OCI-LY7 (cell line): ENCODE measurements at regions not wholly inside any gene's neighbourhood (a gene's known extent, or its start where the extent isn't known, plus 50 kb on each side); places are given as distances from the start of the nearest gene placed in this dataset.

Experiments
- BruUV-seq: library from RNA; stranded (reverse); fragments of 400-500 nt; replicated peaks from 2 replicates; lab custom pipeline; 2021; lab: Mats Ljungman, UMichigan
- CTCF ChIA-PET: fragments of 300-600 bp; sonication (Branson Sonifier 250); formaldehyde crosslinking; loops from one replicate; lab custom pipeline; 2022; ENCODE audit warnings: antibody characterized with exemption; ENCODE audit not compliant: unreplicated experiment; lab: Charles Lee
- POLR2A ChIA-PET: fragments of 300-600 bp; sonication (Branson Sonifier 250); formaldehyde crosslinking; loops from one replicate; lab custom pipeline; 2022; ENCODE audit warnings: antibody characterized with exemption; lab: Charles Lee
- DNase-seq: peaks from one replicate; pipeline ENCODE4 v3.0.0-alpha.2; 2015; ENCODE audit warnings: low spot score
- H2AFZ ChIP-seq: fragments of 200-600 bp; sonication (generic), shearing (Covaris generic); 2 replicates; pipeline ENCODE4 v1.6.1; 2014; ENCODE audit warnings: mild to moderate bottlenecking, antibody characterized with exemption, low read length, moderate library complexity
- H3K27ac ChIP-seq: fragments of 200-600 bp; sonication (generic); 2 replicates; pipeline ENCODE4 v1.5.1; 2014; ENCODE audit warnings: mixed run types, low read depth, mild to moderate bottlenecking, moderate library complexity, low read length, inconsistent platforms; ENCODE audit not compliant: poor library complexity, severe bottlenecking
- H3K36me3 ChIP-seq: fragments of 200-600 bp; sonication (generic); 2 replicates; pipeline ENCODE4 v1.6.1; 2014; ENCODE audit warnings: mild to moderate bottlenecking, antibody characterized with exemption, low read length, moderate library complexity, mixed read lengths; ENCODE audit not compliant: insufficient read depth
- H3K4me1 ChIP-seq: fragments of 200-600 bp; sonication (generic); 2 replicates; pipeline ENCODE4 v1.5.1; 2014; ENCODE audit warnings: mild to moderate bottlenecking, low read length; ENCODE audit not compliant: insufficient read depth, poor library complexity, severe bottlenecking
- H3K4me2 ChIP-seq: fragments of 200-600 bp; sonication (generic); 2 replicates; pipeline ENCODE4 v1.6.1; 2014; ENCODE audit warnings: mild to moderate bottlenecking, low read length
- H3K4me3 ChIP-seq: fragments of 200-600 bp; sonication (generic); 2 replicates; pipeline ENCODE4 v1.5.1; 2014; ENCODE audit warnings: mild to moderate bottlenecking, low read depth, low read length; ENCODE audit not compliant: poor library complexity, severe bottlenecking
- H3K79me2 ChIP-seq: fragments of 200-600 bp; sonication (generic); 2 replicates; pipeline ENCODE4 v1.6.1; 2016; ENCODE audit warnings: low read depth, mild to moderate bottlenecking, low read length, moderate library complexity, mixed read lengths; ENCODE audit not compliant: insufficient read depth
- H3K9me2 ChIP-seq: fragments of 200-600 bp; sonication (generic); 2 replicates; pipeline ENCODE4 v1.6.1; 2016; ENCODE audit warnings: mild to moderate bottlenecking, low read length, mixed read lengths; ENCODE audit not compliant: insufficient read depth
- H3K9me3 ChIP-seq: fragments of 200-600 bp; sonication (generic); 2 replicates; pipeline ENCODE4 v1.6.1; 2014; ENCODE audit warnings: mild to moderate bottlenecking, mixed run types, low read length, mixed read lengths
- H4K20me1 ChIP-seq: fragments of 200-600 bp; sonication (generic); 2 replicates; pipeline ENCODE4 v1.6.1; 2014; ENCODE audit warnings: mild to moderate bottlenecking, antibody characterized with exemption, low read length, moderate library complexity, mixed read lengths; ENCODE audit not compliant: insufficient read depth
- CTCF ChIP-seq: fragments of 200-600 bp; sonication (generic); conservative IDR thresholded peaks from 2 replicates; pipeline ENCODE4 v1.5.1; 2014; ENCODE audit warnings: mild to moderate bottlenecking, antibody characterized with exemption, low read length, moderate library complexity, mixed read lengths
- EZH2phosphoT487 ChIP-seq: fragments of 200-600 bp; sonication (generic); IDR thresholded peaks from 2 replicates; pipeline ENCODE4 v1.6.1; 2018; ENCODE audit warnings: low read depth, borderline replicate concordance, mild to moderate bottlenecking, mixed run types, antibody characterized with exemption, low read length, moderate library complexity, mixed read lengths
- intact Hi-C: fragments of 100-400 bp; cut with micrococcal nuclease; formaldehyde crosslinking; loops from one replicate; pipeline ENCODE4 v1.10.0; 2022; ENCODE audit not compliant: unreplicated experiment

DNA sequence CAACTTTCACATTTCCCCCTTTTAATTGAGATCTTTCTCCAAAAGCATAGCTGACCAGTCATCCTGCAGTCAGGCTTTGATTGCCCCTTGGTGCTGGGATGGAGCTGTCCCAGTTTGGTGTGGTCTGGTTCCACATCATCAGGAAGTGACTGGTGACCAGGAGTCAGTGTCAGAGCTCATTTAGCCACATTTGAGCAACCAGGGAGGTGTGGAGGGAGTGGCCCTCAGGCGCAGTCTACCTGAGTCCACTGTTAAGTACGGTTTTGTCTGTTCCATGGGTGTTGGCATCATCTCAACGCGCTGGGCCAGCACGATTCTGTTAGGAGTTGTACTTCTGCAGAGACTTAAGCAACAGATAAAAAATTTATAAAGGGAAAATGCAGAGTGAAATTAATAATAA is 52.6 kb downstream of the RGS12 start:
- no peak overlapping the region for H3K4me2 ChIP-seq
- CTCF ChIA-PET = no interaction called here
- no peaks in the 10 kb centered on the region for H3K79me2 ChIP-seq
- H3K9me2 ChIP-seq = no peaks in the 10 kb centered on the region
- no peak overlapping the region for H3K4me3 ChIP-seq
- H3K27ac ChIP-seq = no peak overlapping the region
- POLR2A ChIA-PET = no interaction called here
- no peak for DNase-seq
- no TSS peak for BruUV-seq
- no peak overlapping the region for H2AFZ ChIP-seq
- intact Hi-C loops = no loop called here
- H3K36me3 ChIP-seq = no peaks in the 10 kb centered on the region
- H4K20me1 ChIP-seq = no peaks in the 10 kb centered on the region
- TF ChIP-seq CTCF (no peak), EZH2phosphoT487 (no peak)
- H3K9me3 ChIP-seq = no peaks in the 10 kb centered on the region
- peaks cover 7% of the 10 kb centered on the region for H3K4me1 ChIP-seq

- no peak overlapping the region for H3K4me3 ChIP-seq
- no peaks in the 10 kb centered on the region for H4K20me1 ChIP-seq
- H3K4me2 ChIP-seq = no peak overlapping the region
- peaks cover 7% of the 10 kb centered on the region for H3K4me1 ChIP-seq
- no peaks in the 10 kb centered on the region for H3K79me2 ChIP-seq
- H3K27ac ChIP-seq = no peak overlapping the region
- no peak overlapping the region for H2AFZ ChIP-seq
- peak; percentile 79 for DNase-seq
- CTCF ChIA-PET = interaction anchor here (1.3 kb wide), 1 partner anchor 134 kb away, joined by 3 read pairs; no protein-coding TSS in a partner anchor
- TF ChIP-seq CTCF (peak; percentile 96), EZH2phosphoT487 (no peak)
- H3K36me3 ChIP-seq = no peaks in the 10 kb centered on the region
- H3K9me3 ChIP-seq = no peaks in the 10 kb centered on the region
- POLR2A ChIA-PET = interaction anchor here (1.3 to 1.6 kb wide), 2 partner anchors 14 to 24 kb away, joined by 3 to 5 read pairs; no protein-coding TSS in a partner anchor
- no peaks in the 10 kb centered on the region for H3K9me2 ChIP-seq
- BruUV-seq = no TSS peak
- intact Hi-C loops = loop anchor here (1.0 to 2.0 kb wide), 3 partner anchors 89 to 134 kb away; no protein-coding TSS in a partner anchor
Measured at GRCh38 chr4:3346146-3346545, 53.3 kb downstream of the RGS12 start.

GRCh38 chr4:3347871-3348270 is 55.0 kb downstream of the RGS12 start:
- intact Hi-C loops = loop anchor here (2.0 kb wide), 1 partner anchor 87 kb away; no protein-coding TSS in a partner anchor
- Histone ChIP-seq H3K79me2 (no peaks in the 10 kb centered on the region), H3K36me3 (no peaks in the 10 kb centered on the region; the same call in 1 of the 2 replicates), H4K20me1 (no peaks in the 10 kb centered on the region), H3K4me2 (no peak overlapping the region), H3K4me1 (no peaks in the 10 kb centered on the region), H3K4me3 (no peak overlapping the region), H3K9me2 (no peaks in the 10 kb centered on the region), H2AFZ (no peak overlapping the region), H3K9me3 (0 out of 2 replicates have a peak, but pooled peaks cover 8% of the 10 kb centered on the region), H3K27ac (no peak overlapping the region)
- TF ChIP-seq EZH2phosphoT487 = no peak
- no peak for TF ChIP-seq CTCF
- DNase-seq = no peak
- POLR2A ChIA-PET = interaction anchor here (0.6 kb wide), 1 partner anchor 263 kb away, joined by 3 read pairs; no protein-coding TSS in a partner anchor
- CTCF ChIA-PET = no interaction called here
- no TSS peak for BruUV-seq
